ENCODE measurements at regions not wholly inside any gene's neighbourhood (a gene's known extent, or its start where the extent isn't known, plus 50 kb on each side); places are given as distances from the start of the nearest gene placed in this dataset.
"Not testable (repeated sequence)": the region's sequence is repeated elsewhere in the genome, so short reads cannot be mapped to it uniquely, and the experiment has no call there.

- DNase-seq (ENCODE audit: low spot score) = no peak
These were observed 194.4 kb downstream of the CTTN start for GRCh38 chr11:70592641-70593165.

- DNase-seq (ENCODE audit: low spot score) = no peak
These were observed 195.2 kb downstream of the CTTN start for GRCh38 chr11:70593446-70593983.

- no peak for DNase-seq (ENCODE audit: low spot score)
These were observed 195.7 kb downstream of the CTTN start for GRCh38 chr11:70594031-70594430.

GRCh38 chr11:70594606-70595005 is 196.3 kb downstream of the CTTN start:
- no peak for DNase-seq (ENCODE audit: low spot score)

- DNase-seq (ENCODE audit: low spot score) = no peak
These were observed 196.7 kb downstream of the CTTN start for GRCh38 chr11:70595016-70595415.

GRCh38 chr11:70595452-70595851 is 197.1 kb downstream of the CTTN start:
- no peak for DNase-seq (ENCODE audit: low spot score)

- DNase-seq (ENCODE audit: low spot score) = no peak
These were observed 197.8 kb downstream of the CTTN start for GRCh38 chr11:70596091-70596490.

GRCh38 chr11:70597006-70597555 is 198.8 kb downstream of the CTTN start:
- DNase-seq (ENCODE audit: low spot score) = no peak

GRCh38 chr11:70597751-70598625 is 199.7 kb downstream of the CTTN start:
- DNase-seq (ENCODE audit: low spot score) = no peak

GRCh38 chr11:70600911-70601415 is 202.6 kb downstream of the CTTN start:
- DNase-seq (ENCODE audit: low spot score) = not testable (repeated sequence)

GRCh38 chr11:70601861-70602538 is 203.7 kb downstream of the CTTN start:
- no peak for DNase-seq (ENCODE audit: low spot score)

- DNase-seq (ENCODE audit: low spot score) = no peak
These were observed 204.9 kb downstream of the CTTN start for GRCh38 chr11:70603114-70603755.

GRCh38 chr11:70603756-70604211 is 205.5 kb downstream of the CTTN start:
- no peak for DNase-seq (ENCODE audit: low spot score)

GRCh38 chr11:70604221-70604620 is 205.9 kb downstream of the CTTN start:
- no peak for DNase-seq (ENCODE audit: low spot score)

GRCh38 chr11:70604630-70605467 is 206.5 kb downstream of the CTTN start:
- DNase-seq (ENCODE audit: low spot score) = no peak

- DNase-seq (ENCODE audit: low spot score) = no peak
These were observed 207.1 kb downstream of the CTTN start for GRCh38 chr11:70605468-70605815.

GRCh38 chr11:70605846-70606245 is 207.5 kb downstream of the CTTN start:
- no peak for DNase-seq (ENCODE audit: low spot score)

- no peak for DNase-seq (ENCODE audit: low spot score)
These were observed 208.1 kb downstream of the CTTN start for GRCh38 chr11:70606248-70606950.

GRCh38 chr11:70606951-70607330 is 208.6 kb downstream of the CTTN start:
- no peak for DNase-seq (ENCODE audit: low spot score)

- no peak for DNase-seq (ENCODE audit: low spot score)
These were observed 209.2 kb downstream of the CTTN start for GRCh38 chr11:70607561-70607960.

Measured in mucosa of gallbladder (tissue), 1 donor.